Inflammatory macrophage treated with lipopolysaccharide for 1 hour (primary cell): ENCODE measurements at regions not wholly inside any gene's neighbourhood (a gene's known extent, or its start where the extent isn't known, plus 50 kb on each side); places are given as distances from the start of the nearest gene placed in this dataset.
"Not testable (repeated sequence)": the region's sequence is repeated elsewhere in the genome, so short reads cannot be mapped to it uniquely, and the experiment has no call there.

Experiments used
- DNase-seq, 2 donors: peaks; one replicate each; pipeline ENCODE4 v3.0.0-alpha.2; 2020 to 2022

GRCh38 chr17:71052971-71053370, 883.6 kb downstream of the KCNJ2 start:
- DNase-seq = no peak

DNA sequence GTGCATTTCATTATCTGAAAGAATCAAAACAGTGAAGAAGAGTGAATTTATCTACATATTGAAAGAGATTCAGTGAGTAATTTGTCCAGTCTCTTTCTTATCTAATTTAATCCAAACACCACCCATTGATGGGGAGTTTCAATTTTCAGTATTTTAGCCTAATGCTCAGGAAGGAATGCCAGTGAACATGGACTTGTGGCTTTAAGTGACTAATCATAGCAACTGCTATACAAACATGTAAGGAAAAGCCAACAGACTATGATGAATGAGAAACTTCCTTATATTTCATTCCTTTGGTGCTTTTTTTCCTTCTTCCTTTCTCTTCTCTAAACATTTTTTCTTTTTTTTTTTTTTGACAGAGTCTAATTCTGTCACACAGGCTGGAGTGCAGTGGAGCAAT, 885.8 kb downstream of the KCNJ2 start:
- no peak for DNase-seq

GRCh38 chr17:71057448-71057847, 888.1 kb downstream of the KCNJ2 start:
- DNase-seq = peak; percentile 12 to 42

DNA sequence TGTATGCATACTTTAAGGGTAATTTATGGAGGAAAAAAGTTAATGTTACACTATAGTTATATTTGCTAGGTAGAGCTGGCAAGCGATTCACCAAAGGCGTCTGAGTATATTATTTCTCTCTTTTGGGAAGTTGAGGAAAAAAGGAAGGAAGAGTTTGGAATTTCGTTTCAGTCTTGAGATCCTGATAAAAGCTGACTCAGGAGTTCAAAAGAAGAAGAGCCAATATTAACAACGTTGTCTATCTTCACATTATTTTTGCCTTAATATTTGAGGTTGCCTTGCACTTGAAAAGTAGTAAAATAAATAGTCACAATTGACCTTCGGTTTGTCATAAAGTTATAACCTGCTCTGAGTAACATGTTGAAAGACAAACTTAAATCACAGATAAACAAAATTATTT, 888.6 kb downstream of the KCNJ2 start:
- no peak for DNase-seq

- DNase-seq = no peak
These were observed 893.8 kb downstream of the KCNJ2 start for GRCh38 chr17:71063127-71063526.

- DNase-seq = no peak
These were observed 894.2 kb downstream of the KCNJ2 start for GRCh38 chr17:71063559-71063958.

DNA sequence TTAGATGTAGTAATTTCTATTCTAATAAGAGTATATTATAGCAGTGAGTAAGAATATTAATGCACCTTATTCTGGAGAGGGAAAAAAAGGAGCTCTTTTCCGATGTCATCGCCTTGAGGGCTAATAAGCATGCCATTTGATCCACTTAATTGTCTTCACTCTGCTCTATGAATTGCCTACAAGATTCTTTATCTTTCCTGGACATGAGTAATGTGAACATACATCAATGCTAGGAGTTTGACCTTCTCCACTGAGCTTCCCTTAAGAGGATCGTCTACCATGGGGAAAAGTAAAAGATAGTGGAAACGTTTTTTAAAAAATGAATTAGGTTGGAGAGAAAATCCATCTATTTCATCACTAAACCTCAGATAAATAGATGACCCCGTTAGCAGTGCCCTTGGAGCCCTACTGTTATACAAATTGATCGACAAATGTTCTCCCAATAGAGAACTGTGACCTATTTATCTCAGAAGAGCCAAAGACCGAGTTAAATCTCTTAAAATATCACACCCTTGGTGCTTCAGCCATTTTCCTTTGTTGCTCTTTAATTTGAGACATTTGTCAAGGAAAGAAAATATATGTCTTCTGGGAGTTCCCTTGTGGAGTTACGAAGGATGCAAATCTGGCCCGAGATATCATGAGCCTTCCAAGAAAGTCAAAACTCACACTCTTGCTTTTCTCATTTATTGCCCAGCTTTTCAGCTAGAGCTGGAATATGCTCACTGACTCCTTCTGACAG, 898.5 kb downstream of the KCNJ2 start:
- no peak for DNase-seq

DNA sequence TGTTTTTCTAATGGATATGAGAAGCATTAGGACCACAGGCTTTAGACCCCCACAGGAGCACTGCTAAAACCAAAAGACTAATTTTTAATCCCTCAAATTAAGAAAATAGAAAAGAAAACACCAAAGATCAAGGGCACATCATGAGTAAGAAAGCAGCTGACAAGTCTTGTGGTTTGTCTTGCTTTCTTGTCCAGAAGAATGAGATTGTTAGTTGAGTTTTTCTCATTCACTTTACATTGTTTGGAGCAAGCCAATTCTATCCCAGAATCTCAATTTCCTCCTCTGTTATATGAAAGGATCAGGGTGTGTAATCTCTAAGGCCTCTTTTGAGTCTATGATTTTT, 899.0 kb downstream of the KCNJ2 start:
- no peak for DNase-seq

DNA sequence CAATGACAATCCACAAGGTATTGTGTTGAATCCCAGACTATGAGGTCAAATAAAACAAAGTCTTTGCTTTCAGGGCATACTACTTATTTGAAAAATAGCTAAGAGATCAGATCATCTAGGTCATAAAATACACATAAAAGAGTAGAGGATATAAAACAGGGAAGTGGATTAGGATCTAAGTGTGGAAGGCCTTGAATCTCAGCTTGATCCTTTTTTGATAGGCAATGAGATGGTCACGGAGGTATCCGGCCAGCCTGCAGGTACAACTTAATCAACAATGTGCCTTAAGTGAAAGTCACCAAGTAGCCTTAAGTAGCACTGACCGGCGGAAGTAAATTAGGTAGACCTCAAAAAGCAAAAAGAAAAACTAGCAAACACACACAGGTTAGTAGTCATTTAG, 901.7 kb downstream of the KCNJ2 start:
- no peak for DNase-seq

DNA sequence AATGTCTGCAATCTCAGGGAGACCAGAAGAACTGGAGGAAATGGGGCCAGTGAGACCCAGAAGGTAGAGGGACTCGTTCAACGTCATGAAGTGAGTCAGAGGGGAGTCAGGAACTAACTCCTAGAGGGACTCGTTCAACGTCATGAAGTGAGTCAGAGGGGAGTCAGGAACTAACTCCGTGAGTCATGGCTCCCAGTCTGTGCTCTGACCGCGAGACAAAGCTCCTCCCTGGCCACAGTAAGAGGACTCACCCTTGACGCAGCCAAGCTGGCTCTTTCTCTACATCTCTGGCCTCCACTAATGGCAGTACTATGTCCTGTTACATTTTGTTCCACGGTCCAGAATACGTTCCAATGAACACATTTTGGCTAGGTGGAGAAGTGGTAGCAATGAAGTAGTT, 902.5 kb downstream of the KCNJ2 start:
- no peak for DNase-seq

- DNase-seq = no peak
These were observed 911.6 kb downstream of the KCNJ2 start for GRCh38 chr17:71080937-71081336.

DNA sequence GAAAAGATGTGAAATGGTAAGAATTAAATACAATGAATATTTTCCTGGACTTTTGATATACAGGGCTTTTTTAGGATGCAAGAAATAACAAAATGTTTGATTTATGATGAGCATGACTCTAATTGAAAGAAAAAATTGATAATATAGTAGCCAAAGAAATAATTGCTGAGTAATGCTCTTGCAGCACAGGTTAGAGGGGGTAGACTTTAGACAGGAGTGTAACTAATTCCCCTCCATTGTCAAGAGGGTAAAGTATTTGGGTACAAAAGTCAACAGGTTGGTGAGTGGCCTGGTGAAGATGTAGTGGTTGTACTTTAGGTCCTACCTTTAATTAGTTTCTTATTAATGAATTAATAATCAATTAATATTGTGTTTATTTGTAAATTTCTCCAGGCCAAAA, 912.3 kb downstream of the KCNJ2 start:
- no peak for DNase-seq

DNA sequence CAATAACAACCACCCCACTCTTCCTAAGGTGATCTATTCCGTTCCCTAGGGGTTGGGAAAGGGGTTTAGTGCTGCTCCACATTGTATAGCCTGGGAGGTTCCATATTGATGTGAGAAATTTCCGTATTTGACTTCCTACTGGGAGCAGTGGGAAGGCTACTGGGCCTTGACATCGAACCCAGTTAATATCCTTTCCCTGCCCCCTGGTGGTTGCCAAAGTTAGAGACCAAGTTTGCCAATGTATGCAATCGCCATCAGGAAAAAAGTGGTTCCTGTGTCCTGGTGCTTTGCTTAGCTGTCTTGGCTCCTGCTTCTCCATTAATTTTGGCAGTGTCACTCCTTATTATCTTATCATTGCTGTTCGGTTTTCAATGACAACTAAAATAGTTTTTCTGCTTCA, 914.9 kb downstream of the KCNJ2 start:
- peak; percentile 17 to 50 for DNase-seq

DNA sequence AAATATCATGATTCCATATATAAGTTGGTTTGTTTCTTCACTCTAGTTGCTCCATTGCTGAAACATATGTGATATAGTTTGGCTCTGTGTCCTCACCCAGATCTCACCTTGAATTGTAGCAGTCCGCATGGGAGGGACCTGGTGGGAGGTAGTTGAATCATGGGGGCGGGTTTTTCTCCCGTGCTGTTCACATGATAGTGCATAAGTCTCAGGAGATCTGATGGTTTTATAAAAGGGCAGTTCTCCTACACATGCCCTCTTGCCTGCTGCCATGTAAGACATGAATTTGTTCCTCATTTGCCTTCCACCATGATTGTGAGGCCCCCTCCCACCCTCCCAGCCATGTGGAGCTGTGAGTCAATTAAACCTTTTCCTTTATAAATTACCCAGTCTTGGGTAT, 915.5 kb downstream of the KCNJ2 start:
- no peak for DNase-seq

GRCh38 chr17:71085238-71086033, 916.1 kb downstream of the KCNJ2 start:
- DNase-seq = peak in 1 of 2 donors; percentile 9

- no peak for DNase-seq
These were observed 920.1 kb downstream of the KCNJ2 start for GRCh38 chr17:71089431-71089830.

DNA sequence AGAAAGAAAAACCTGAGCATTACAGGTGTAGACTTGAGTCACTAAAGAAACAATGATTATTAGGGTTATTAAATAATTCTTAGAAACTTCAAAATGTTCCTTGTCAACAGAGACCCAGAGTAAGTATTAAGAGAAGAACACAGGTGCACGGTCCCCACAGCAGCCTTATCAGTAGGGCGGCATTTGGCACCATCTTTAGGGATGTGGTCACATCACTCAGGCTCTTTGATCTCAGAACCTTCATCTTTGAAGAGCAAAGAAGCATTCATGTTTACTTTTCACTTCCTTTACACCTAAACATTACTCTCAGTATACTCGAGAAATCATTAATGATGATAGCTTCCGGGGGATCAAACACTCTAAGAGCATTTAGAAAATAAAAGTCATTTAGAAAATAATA, 928.7 kb downstream of the KCNJ2 start:
- DNase-seq = no peak

DNA sequence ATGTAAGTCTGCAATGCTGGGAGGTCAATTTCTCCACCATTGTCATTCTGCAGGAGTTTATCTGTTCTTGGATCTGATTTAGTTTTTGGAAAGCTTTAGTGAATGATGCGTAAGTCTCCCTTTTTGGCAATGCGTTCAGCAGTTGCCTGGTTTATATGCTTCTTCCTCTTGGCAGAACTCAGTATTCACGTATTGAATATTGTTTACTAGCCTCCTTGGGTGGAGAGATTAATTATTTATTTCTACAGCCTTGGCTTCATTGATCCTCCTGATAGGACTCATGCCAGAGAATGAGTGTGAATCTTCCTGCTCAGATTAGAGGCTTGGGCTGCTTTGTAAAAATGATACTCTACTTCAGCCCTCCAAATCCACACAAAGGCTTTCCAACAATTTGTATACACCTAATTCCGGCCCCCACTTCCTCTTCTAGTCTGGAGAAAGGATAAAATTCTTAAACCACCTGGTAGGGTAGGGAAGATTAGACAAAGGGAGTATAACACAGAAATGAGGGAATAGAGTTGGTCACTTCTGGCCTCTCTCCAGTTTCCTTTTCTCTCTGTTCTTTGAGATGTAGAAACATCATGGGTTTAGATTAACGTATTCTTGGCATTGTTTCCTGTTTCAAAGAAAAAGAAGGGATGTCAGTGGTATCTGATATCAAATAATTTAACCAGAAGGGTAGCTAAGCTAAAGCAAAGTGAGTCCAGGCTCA, 929.8 kb downstream of the KCNJ2 start:
- no peak for DNase-seq

GRCh38 chr17:71102777-71103176, 933.4 kb downstream of the KCNJ2 start:
- no peak for DNase-seq

GRCh38 chr17:71104225-71104624, 934.9 kb downstream of the KCNJ2 start:
- DNase-seq = no peak

DNA sequence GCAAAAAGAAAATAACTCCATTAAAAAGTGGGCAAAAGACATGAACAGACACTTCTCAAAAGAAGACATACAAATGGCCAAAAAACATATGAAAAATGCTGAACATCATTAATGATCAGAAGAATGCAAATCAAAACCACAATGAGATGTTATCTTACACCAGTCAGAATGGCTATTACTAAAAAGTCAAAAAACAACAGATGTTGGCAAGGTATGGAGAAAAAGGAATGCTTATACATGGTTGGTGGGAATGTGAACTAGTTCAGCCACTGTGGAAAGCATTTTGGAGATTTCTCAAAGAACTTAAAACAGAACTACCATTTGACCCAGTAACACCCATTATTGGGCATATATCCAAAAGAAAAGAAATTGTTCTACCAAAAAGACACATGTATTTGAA, 936.7 kb downstream of the KCNJ2 start:
- DNase-seq = not testable (repeated sequence)

- DNase-seq = no peak
These were observed 937.8 kb downstream of the KCNJ2 start for GRCh38 chr17:71107136-71107535.

DNA sequence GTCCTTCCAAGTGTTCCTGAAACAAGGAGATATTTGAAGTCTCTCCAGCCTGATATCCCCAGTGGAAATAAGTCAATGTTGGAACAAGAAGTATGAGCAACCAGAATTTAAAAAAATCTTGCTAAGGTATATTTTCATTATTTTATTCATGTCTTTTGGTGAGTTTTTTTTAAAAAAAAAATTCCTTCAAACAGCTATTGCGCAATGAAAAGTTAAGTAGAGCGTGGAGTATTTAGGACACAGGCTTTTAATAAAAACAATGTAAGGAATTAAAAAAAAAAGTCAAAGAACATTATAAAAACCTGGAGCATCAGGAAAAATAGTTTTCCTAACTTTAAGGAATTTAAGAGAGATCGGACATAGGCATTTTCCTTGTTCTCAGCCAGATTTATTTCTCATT, 940.4 kb downstream of the KCNJ2 start:
- no peak for DNase-seq

DNA sequence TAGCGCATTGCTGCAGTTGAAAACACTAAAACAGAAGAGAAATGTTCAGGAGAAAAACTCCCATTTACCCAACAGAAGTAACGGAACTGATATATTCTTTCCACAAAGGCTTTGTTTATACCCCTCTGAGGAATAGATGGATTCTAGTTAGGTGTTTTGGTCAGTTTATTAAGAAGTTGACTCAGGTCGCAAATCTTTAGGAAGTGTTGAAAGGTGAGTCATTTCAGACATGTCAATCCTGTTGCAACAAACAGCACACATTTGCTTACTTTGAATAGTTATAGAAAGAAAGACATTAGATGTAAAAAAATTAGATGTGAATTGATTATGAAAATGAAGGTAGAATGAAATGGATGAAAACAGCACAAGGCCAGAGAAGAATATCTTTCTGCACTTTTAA, 941.0 kb downstream of the KCNJ2 start:
- no peak for DNase-seq
